GM12878 (cell line): ENCODE measurements at regions not wholly inside any gene's neighbourhood (a gene's known extent, or its start where the extent isn't known, plus 50 kb on each side); places are given as distances from the start of the nearest gene placed in this dataset.

Experiments used
- ATAC-seq: fragments of 200-7000 bp; cut with Tn5 transposase; 3 replicates; pipeline ENCODE4 v1.9.1; 2020; ENCODE audit warnings: mild to moderate bottlenecking, moderate library complexity
- BruUV-seq: library from RNA; stranded (reverse); fragments of 400-500 nt; replicated peaks from 2 replicates; lab custom pipeline; 2021; lab: Mats Ljungman, UMichigan
- CTCF ChIA-PET: fragments of 300-600 bp; sonication (Branson Sonifier 250); formaldehyde crosslinking; extraction: SDS; loops from one replicate; lab custom pipeline; 2021; ENCODE audit warnings: inconsistent platforms; lab: Yijun Ruan, JAX
- POLR2A ChIA-PET: fragments of 350-600 bp; formaldehyde crosslinking; extraction: SDS; loops from one replicate; lab custom pipeline; 2021; ENCODE audit warnings: inconsistent platforms; lab: Charles Lee
- RAD21 ChIA-PET: fragments of 300-600 bp; sonication (Branson Sonifier 250); formaldehyde crosslinking; loops from one replicate; lab custom pipeline; 2023; ENCODE audit warnings: antibody characterized with exemption; ENCODE audit not compliant: unreplicated experiment; lab: Charles Lee
- SMC1A ChIA-PET: fragments of 300-600 bp; sonication (Branson Sonifier 250); formaldehyde crosslinking; loops from one replicate; lab custom pipeline; 2023; ENCODE audit not compliant: unreplicated experiment, uncharacterized antibody; lab: Charles Lee
- DNase-seq: peaks from one replicate; pipeline ENCODE4 v3.0.0-alpha.2; 2011; ENCODE audit warnings: low read depth, low spot score
- FAIRE-seq: peaks from 3 replicates; lab custom pipeline; 2011; peaks lifted over from hg19 to GRCh38; lab: Jason Lieb, UNC
- H2AFZ ChIP-seq: 2 replicates; pipeline ENCODE4 v1.6.0; 2011; ENCODE audit warnings: low read depth, low read length, control low read depth; ENCODE audit not compliant: control insufficient read depth
- H3K27ac ChIP-seq: 2 replicates; pipeline ENCODE4 v1.5.1; 2011; ENCODE audit warnings: control low read depth; ENCODE audit not compliant: control insufficient read depth, insufficient read depth
- H3K27me3 ChIP-seq, 2 experiments: replicated peaks in 1 of 2; 2 replicates each; pipeline versions ENCODE4 v1.6.0 to v1.6.1; 2011; ENCODE audit warnings: low read length in 1 of 2; ENCODE audit not compliant: control insufficient read depth in 2 of 2, insufficient read depth in 2 of 2
- H3K36me3 ChIP-seq, 2 experiments: 2 replicates each; pipeline ENCODE4 v1.5.1; 2011; ENCODE audit warnings: low read length in 1 of 2; ENCODE audit not compliant: control insufficient read depth in 2 of 2, insufficient read depth in 2 of 2
- H3K4me1 ChIP-seq: 2 replicates; pipeline ENCODE4 v1.6.1; 2011; ENCODE audit warnings: mild to moderate bottlenecking, low read length, moderate library complexity, mixed read lengths; ENCODE audit not compliant: control insufficient read depth, insufficient read depth
- H3K4me2 ChIP-seq: 2 replicates; pipeline ENCODE4 v1.6.0; 2011; ENCODE audit warnings: control low read depth; ENCODE audit not compliant: control insufficient read depth, insufficient read depth
- H3K4me3 ChIP-seq: fragments of 200-600 bp; sonication (generic); 2 replicates; pipeline ENCODE4 v1.5.1; 2016
- H3K79me2 ChIP-seq: 2 replicates; pipeline ENCODE4 v1.6.0; 2011; ENCODE audit warnings: low read length; ENCODE audit not compliant: control insufficient read depth, insufficient read depth
- H3K9ac ChIP-seq: 2 replicates; pipeline ENCODE4 v1.8.0; 2011; ENCODE audit warnings: low read length, control low read depth, mixed read lengths; ENCODE audit not compliant: control insufficient read depth, insufficient read depth
- H3K9me3 ChIP-seq: replicated peaks from 3 replicates; pipeline ENCODE4 v1.5.1; 2011; ENCODE audit warnings: mild to moderate bottlenecking, low read length; ENCODE audit not compliant: control insufficient read depth, insufficient read depth
- H4K20me1 ChIP-seq: 2 replicates; pipeline ENCODE4 v1.6.0; 2011; ENCODE audit not compliant: control insufficient read depth, insufficient read depth
- BACH1 ChIP-seq: fragments of 450-650 bp; IDR thresholded peaks from 2 replicates; pipeline ENCODE4 v1.6.1; 2017; ENCODE audit warnings: mild to moderate bottlenecking, borderline replicate concordance
- CHD2 ChIP-seq: IDR thresholded peaks from 2 replicates; pipeline ENCODE4 v1.6.1; 2011; ENCODE audit warnings: low read depth, low read length, improper control_type of control experiment, borderline replicate concordance
- CREB1 ChIP-seq: IDR thresholded peaks from 2 replicates; pipeline ENCODE4 v1.6.1; 2012; ENCODE audit warnings: low read depth, mild to moderate bottlenecking, inconsistent platforms
- ESRRA ChIP-seq: IDR thresholded peaks from 2 replicates; pipeline ENCODE4 v1.6.1; 2012; ENCODE audit warnings: mild to moderate bottlenecking, low read length, improper control_type of control experiment
- SPI1 ChIP-seq: IDR thresholded peaks from 2 replicates; pipeline ENCODE4 v1.6.1; 2011; ENCODE audit warnings: low read depth, mild to moderate bottlenecking, low read length, moderate library complexity, borderline replicate concordance; ENCODE audit not compliant: insufficient read depth
- SREBF1 ChIP-seq: IDR thresholded peaks from 2 replicates; pipeline ENCODE4 v1.6.1; 2012; ENCODE audit warnings: mild to moderate bottlenecking, low read length
- YBX1 ChIP-seq: fragments of 450-650 bp; IDR thresholded peaks from 2 replicates; pipeline ENCODE4 v1.6.1; 2016; ENCODE audit warnings: antibody characterized with exemption
- ZNF622 ChIP-seq: fragments of 450-650 bp; IDR thresholded peaks from 2 replicates; pipeline ENCODE4 v1.6.1; 2017; ENCODE audit warnings: mild to moderate bottlenecking, inconsistent platforms
- WGBS: methylation state at CpG from one replicate; pipeline ENCODE4 v1.1.6; 2016; ENCODE audit warnings: low lambda C conversion rate; ENCODE audit not compliant: insufficient replicate concordance, insufficient coverage; ENCODE audit errors: missing lambda C conversion rate; 5-methylcytosine and 5-hydroxymethylcytosine counted together
- in situ Hi-C: fragments of 300-500 bp; cut with MboI; formaldehyde crosslinking; loops from 9 replicates; pipeline ENCODE4 v1.14.3; 2018; ENCODE audit warnings: mixed read lengths
- intact Hi-C: fragments of 100-400 bp; cut with micrococcal nuclease; formaldehyde crosslinking; loops from one replicate; pipeline ENCODE4 v1.14.2; 2022; ENCODE audit not compliant: unreplicated experiment
- TF ChIP-seq, protein P1 (sequence below): fragments of 450-650 bp; IDR thresholded peaks from 2 replicates; pipeline ENCODE4 v1.6.1; 2017; ENCODE audit warnings: mild to moderate bottlenecking, moderate library complexity

DNA sequence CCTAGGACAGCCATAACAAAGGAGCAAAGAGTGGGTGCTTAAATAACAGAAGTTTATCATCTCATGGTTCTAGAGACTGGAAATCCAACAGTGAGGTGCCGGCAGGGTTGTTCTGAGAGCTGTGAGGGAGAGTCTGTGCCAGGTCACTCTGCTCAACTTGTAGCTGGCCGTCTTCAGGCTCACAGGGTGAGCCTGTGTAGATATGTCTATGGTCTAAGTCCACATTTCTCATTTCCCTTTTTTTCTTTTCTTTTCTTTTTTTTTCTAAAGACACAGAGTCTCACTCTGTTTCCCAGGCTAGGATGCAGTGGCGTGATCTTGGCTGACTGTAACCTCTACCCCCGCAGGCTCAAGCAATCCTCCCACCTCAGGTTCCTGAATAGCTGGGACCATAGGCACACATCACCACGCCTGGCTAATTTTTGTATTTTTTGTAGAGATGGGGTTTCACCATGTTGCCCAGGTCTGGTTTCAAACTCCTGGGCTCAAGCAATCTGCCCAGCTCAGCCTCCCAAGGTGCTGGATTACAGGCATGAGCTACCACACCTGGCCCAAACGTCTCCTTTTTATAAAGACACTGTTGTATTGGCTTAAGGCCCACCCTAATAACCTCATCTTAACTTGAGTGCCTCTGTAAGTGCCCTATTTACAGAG is 142.2 kb downstream of the SP3 start:
- no peaks in the 10 kb centered on the region for H3K9me3 ChIP-seq
- H2AFZ ChIP-seq, result no peak overlapping the region
- no peaks in the 10 kb centered on the region for H3K79me2 ChIP-seq
- ChIA-PET CTCF (no interaction called here), SMC1A (interaction anchor here (0.6 kb wide), 1 partner anchor 42 kb away, joined by 3 read pairs; no protein-coding TSS in a partner anchor), RAD21 (no interaction called here), POLR2A (interaction anchor here (0.6 kb wide), 1 partner anchor 93 kb away, joined by 3 read pairs; no protein-coding TSS in a partner anchor)
- 16% methylated on average over 6 of the region's 6 CpGs for WGBS
- H3K4me3 ChIP-seq, result no peak overlapping the region
- peak; percentile 39; the same call in 2 of the 3 replicates for ATAC-seq
- no peaks in the 10 kb centered on the region for H3K4me1 ChIP-seq
- H3K36me3 ChIP-seq, result no peaks in the 10 kb centered on the region
- no peak overlapping the region for H3K4me2 ChIP-seq
- no peak for FAIRE-seq
- no peaks in the 10 kb centered on the region for H4K20me1 ChIP-seq
- BruUV-seq, result no TSS peak
- in situ Hi-C loops, result no loop called here
- peaks cover 2 to 3% of the 10 kb centered on the region in 2 experiments; a peak in 1 of 4 replicates for H3K27me3 ChIP-seq
- TF ChIP-seq BACH1 (no peak), SPI1 (peak; percentile 58; the same call in 1 of the 2 replicates)
- TF ChIP-seq, all 136 proteins: peak for 1
- intact Hi-C loops, result no loop called here
- no peak for DNase-seq
- Histone ChIP-seq H3K9ac (no peak overlapping the region), H3K27ac (no peak overlapping the region)

GRCh38 chr2:173823543-173823939 is 141.6 kb downstream of the SP3 start:
- 66% methylated on average over 4 of the region's 4 CpGs for WGBS
- TF ChIP-seq SREBF1 (no peak), CHD2 (no peak), ZNF622 (no peak), ESRRA (no peak), YBX1 (no peak), CREB1 (no peak)
- TF ChIP-seq, protein P1, sequence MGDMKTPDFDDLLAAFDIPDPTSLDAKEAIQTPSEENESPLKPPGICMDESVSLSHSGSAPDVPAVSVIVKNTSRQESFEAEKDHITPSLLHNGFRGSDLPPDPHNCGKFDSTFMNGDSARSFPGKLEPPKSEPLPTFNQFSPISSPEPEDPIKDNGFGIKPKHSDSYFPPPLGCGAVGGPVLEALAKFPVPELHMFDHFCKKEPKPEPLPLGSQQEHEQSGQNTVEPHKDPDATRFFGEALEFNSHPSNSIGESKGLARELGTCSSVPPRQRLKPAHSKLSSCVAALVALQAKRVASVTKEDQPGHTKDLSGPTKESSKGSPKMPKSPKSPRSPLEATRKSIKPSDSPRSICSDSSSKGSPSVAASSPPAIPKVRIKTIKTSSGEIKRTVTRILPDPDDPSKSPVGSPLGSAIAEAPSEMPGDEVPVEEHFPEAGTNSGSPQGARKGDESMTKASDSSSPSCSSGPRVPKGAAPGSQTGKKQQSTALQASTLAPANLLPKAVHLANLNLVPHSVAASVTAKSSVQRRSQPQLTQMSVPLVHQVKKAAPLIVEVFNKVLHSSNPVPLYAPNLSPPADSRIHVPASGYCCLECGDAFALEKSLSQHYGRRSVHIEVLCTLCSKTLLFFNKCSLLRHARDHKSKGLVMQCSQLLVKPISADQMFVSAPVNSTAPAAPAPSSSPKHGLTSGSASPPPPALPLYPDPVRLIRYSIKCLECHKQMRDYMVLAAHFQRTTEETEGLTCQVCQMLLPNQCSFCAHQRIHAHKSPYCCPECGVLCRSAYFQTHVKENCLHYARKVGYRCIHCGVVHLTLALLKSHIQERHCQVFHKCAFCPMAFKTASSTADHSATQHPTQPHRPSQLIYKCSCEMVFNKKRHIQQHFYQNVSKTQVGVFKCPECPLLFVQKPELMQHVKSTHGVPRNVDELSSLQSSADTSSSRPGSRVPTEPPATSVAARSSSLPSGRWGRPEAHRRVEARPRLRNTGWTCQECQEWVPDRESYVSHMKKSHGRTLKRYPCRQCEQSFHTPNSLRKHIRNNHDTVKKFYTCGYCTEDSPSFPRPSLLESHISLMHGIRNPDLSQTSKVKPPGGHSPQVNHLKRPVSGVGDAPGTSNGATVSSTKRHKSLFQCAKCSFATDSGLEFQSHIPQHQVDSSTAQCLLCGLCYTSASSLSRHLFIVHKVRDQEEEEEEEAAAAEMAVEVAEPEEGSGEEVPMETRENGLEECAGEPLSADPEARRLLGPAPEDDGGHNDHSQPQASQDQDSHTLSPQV, result no peak
- FAIRE-seq, result no peak
- Histone ChIP-seq H3K27ac (no peak overlapping the region), H2AFZ (no peak overlapping the region), H3K4me1 (no peaks in the 10 kb centered on the region), H3K27me3 (peaks cover 2 to 3% of the 10 kb centered on the region in 2 experiments; a peak in 1 of 4 replicates), H3K79me2 (no peaks in the 10 kb centered on the region), H3K36me3 (no peaks in the 10 kb centered on the region), H3K4me3 (no peak overlapping the region), H3K4me2 (no peak overlapping the region), H4K20me1 (no peaks in the 10 kb centered on the region), H3K9me3 (no peaks in the 10 kb centered on the region), H3K9ac (no peak overlapping the region)
- ATAC-seq, result no peak
- ChIA-PET SMC1A (no interaction called here), RAD21 (no interaction called here), CTCF (no interaction called here), POLR2A (no interaction called here)
- in situ Hi-C loops, result no loop called here
- intact Hi-C loops, result no loop called here
- no TSS peak for BruUV-seq
- no peak for DNase-seq
